HCT116 (cell line): ENCODE measurements at regions not wholly inside any gene's neighbourhood (a gene's known extent, or its start where the extent isn't known, plus 50 kb on each side); places are given as distances from the start of the nearest gene placed in this dataset.

Source experiments
- ATAC-seq: fragments of 200-7000 bp; cut with Tn5 transposase; 2 replicates; pipeline ENCODE4 v1.9.1; 2020; ENCODE audit warnings: mild to moderate bottlenecking, moderate library complexity
- BruUV-seq: library from RNA; stranded (reverse); fragments of 400-500 nt; replicated peaks from 2 replicates; lab custom pipeline; 2021; lab: Mats Ljungman, UMichigan
- CTCF ChIA-PET: fragments of 300-600 bp; sonication (Branson Sonifier 250); formaldehyde crosslinking; loops from one replicate; lab custom pipeline; 2021; ENCODE audit warnings: antibody characterized with exemption; lab: Charles Lee
- POLR2A ChIA-PET: fragments of 300-600, 350-600 bp; sonication (Branson Sonifier 250); formaldehyde crosslinking; loops from one replicate; lab custom pipeline; 2021; ENCODE audit warnings: antibody characterized with exemption; lab: Charles Lee
- RAD21 ChIA-PET, 2 experiments: fragments of 300-600 bp; sonication (Branson Sonifier 250); formaldehyde crosslinking; loops; one replicate each; lab custom pipeline; 2023; ENCODE audit warnings: low total read pairs in 2 of 2; ENCODE audit not compliant: uncharacterized antibody in 2 of 2, unreplicated experiment in 2 of 2, low non-redundant PET in 1 of 2; lab: Charles Lee
- DNase-seq: peaks from one replicate; pipeline ENCODE4 v3.0.0-alpha.2; 2010; ENCODE audit warnings: low read depth, low spot score
- H2AFZ ChIP-seq: fragments of 200-600 bp; shearing (Covaris generic), sonication (generic); 2 replicates; pipeline ENCODE4 v1.6.1; 2017; ENCODE audit warnings: low read depth, mixed run types, mixed read lengths, antibody characterized with exemption, low read length; ENCODE audit not compliant: poor library complexity, severe bottlenecking
- H3K27ac ChIP-seq: 2 replicates; pipeline ENCODE4 v1.5.1; 2012; ENCODE audit warnings: low read depth, low read length
- H3K27me3 ChIP-seq: fragments of 200-600 bp; sonication (generic); 2 replicates; pipeline ENCODE4 v1.6.1; 2016; ENCODE audit warnings: mixed run types, low read length, mixed read lengths; ENCODE audit not compliant: insufficient read depth
- H3K36me3 ChIP-seq, 2 experiments: fragments of 200-500 bp in 1 of 2; fragments of 200-600 bp in 1 of 2; sonication (Bioruptor generic) in 1 of 2; sonication (generic) in 1 of 2; 2 replicates each; pipeline versions ENCODE4 v1.5.1 to v1.6.1; 2014 to 2016; ENCODE audit warnings: low read length in 2 of 2, inconsistent platforms in 1 of 2, mixed read lengths in 1 of 2, mixed run types in 1 of 2; ENCODE audit not compliant: insufficient read depth in 2 of 2, control insufficient read depth in 1 of 2
- H3K4me1 ChIP-seq, 2 experiments: fragments of 200-600 bp in 1 of 2; sonication (generic) in 1 of 2; 2 replicates each; pipeline versions ENCODE4 v1.5.1 to v1.6.1; 2012 to 2017; ENCODE audit warnings: low read length in 2 of 2, inconsistent platforms in 1 of 2, mild to moderate bottlenecking in 1 of 2, mixed read lengths in 1 of 2, mixed run types in 1 of 2, moderate library complexity in 1 of 2; ENCODE audit not compliant: insufficient read depth in 2 of 2, control insufficient read depth in 1 of 2
- H3K4me2 ChIP-seq: fragments of 200-600 bp; sonication (generic); 2 replicates; pipeline ENCODE4 v1.6.1; 2017; ENCODE audit warnings: mixed run types, low read length, mixed read lengths
- H3K4me3 ChIP-seq, 2 experiments: fragments of 200-600 bp in 1 of 2; sonication (generic) in 1 of 2; replicated peaks in 1 of 2; 2 replicates each; pipeline ENCODE4 v1.5.1; 2011 to 2016; ENCODE audit warnings: low read length in 2 of 2, control low read depth in 1 of 2, low read depth in 1 of 2, mild to moderate bottlenecking in 1 of 2, mixed read lengths in 1 of 2, mixed run types in 1 of 2
- H3K79me2 ChIP-seq: fragments of 200-600 bp; sonication (generic); 2 replicates; pipeline ENCODE4 v1.6.1; 2017; ENCODE audit warnings: mild to moderate bottlenecking, mixed run types, low read length, moderate library complexity, mixed read lengths; ENCODE audit not compliant: insufficient read depth
- H3K9ac ChIP-seq: fragments of 200-600 bp; sonication (generic); 2 replicates; pipeline ENCODE4 v1.6.1; 2016; ENCODE audit warnings: low read length, mixed read lengths
- H3K9me2 ChIP-seq: fragments of 200-600 bp; sonication (generic), shearing (Covaris generic); 2 replicates; pipeline ENCODE4 v1.6.1; 2017; ENCODE audit warnings: mixed run types, mild to moderate bottlenecking, moderate library complexity; ENCODE audit not compliant: insufficient read depth
- H3K9me3 ChIP-seq, 2 experiments: fragments of 200-500 bp in 1 of 2; fragments of 200-600 bp in 1 of 2; sonication (Bioruptor generic) in 1 of 2; sonication (generic) in 1 of 2; 2 replicates each; pipeline ENCODE4 v1.6.1; 2014 to 2017; ENCODE audit warnings: low read length in 2 of 2, mixed read lengths in 2 of 2, inconsistent platforms in 1 of 2, low read depth in 1 of 2, mild to moderate bottlenecking in 1 of 2, mixed run types in 1 of 2, moderate library complexity in 1 of 2; ENCODE audit not compliant: control insufficient read depth in 1 of 2, insufficient read depth in 1 of 2
- H4K20me1 ChIP-seq: fragments of 200-600 bp; sonication (generic), shearing (Covaris generic); 2 replicates; pipeline ENCODE4 v1.6.1; 2017; ENCODE audit warnings: mixed run types, mild to moderate bottlenecking, moderate library complexity; ENCODE audit not compliant: insufficient read depth
- ATF3 ChIP-seq: IDR thresholded peaks from 2 replicates; pipeline ENCODE4 v1.6.1; 2012
- CBX3 ChIP-seq: IDR thresholded peaks from 2 replicates; pipeline ENCODE4 v1.6.1; 2012; ENCODE audit warnings: low read depth
- EGR1 ChIP-seq: IDR thresholded peaks from 2 replicates; pipeline ENCODE4 v1.6.1; 2012; ENCODE audit warnings: low read depth
- EZH2 ChIP-seq: fragments of 200-600 bp; sonication (generic); IDR thresholded peaks from 2 replicates; pipeline ENCODE4 v1.6.1; 2017; ENCODE audit warnings: antibody characterized with exemption, mixed run types
- MAX ChIP-seq: IDR thresholded peaks from 2 replicates; pipeline ENCODE4 v1.6.1; 2012
- TCF7L2 ChIP-seq: IDR thresholded peaks from 2 replicates; pipeline ENCODE4 v1.7.0; 2011; ENCODE audit warnings: borderline replicate concordance, inconsistent platforms; ENCODE audit not compliant: insufficient read depth, insufficient read length; ENCODE audit errors: extremely low read depth
- ZFX ChIP-seq: fragments of 450-650 bp; IDR thresholded peaks from 2 replicates; pipeline ENCODE4 v1.6.1; 2017
- ZNF274 ChIP-seq: fragments of 200-500 bp; sonication (Bioruptor generic); IDR thresholded peaks from 2 replicates; pipeline ENCODE4 v1.6.1; 2014; ENCODE audit warnings: mild to moderate bottlenecking, low read depth, low read length, inconsistent platforms
- intact Hi-C: fragments of 100-400 bp; cut with micrococcal nuclease; formaldehyde crosslinking; loops from 2 replicates; pipeline ENCODE4 v1.10.0; 2022

GRCh38 chr20:24151621-24152294 lies 163.2 kb upstream of the GGTLC1 start:
- POLR2A ChIA-PET: no interaction called here
- Histone ChIP-seq H3K9me3 (peaks cover 0 to 4% of the 10 kb centered on the region in 2 experiments; a peak in 1 of 4 replicates), H3K4me2 (no peak overlapping the region), H2AFZ (no peak overlapping the region), H3K79me2 (no peaks in the 10 kb centered on the region), H3K27ac (no peak overlapping the region), H3K36me3 (no peaks in the 10 kb centered on the region), H3K9ac (no peak overlapping the region), H3K9me2 (no peaks in the 10 kb centered on the region), H3K4me1 (no peaks in the 10 kb centered on the region), H4K20me1 (no peaks in the 10 kb centered on the region), H3K4me3 (no peak overlapping the region), H3K27me3 (no peaks in the 10 kb centered on the region)
- no peak for DNase-seq
- RAD21 ChIA-PET: no interaction called here
- intact Hi-C loops: no loop called here
- BruUV-seq: no TSS peak
- CTCF ChIA-PET: no interaction called here
- no peak for ATAC-seq
- TF ChIP-seq CBX3: no peak
- no peak for TF ChIP-seq EZH2

GRCh38 chr20:24150406-24150805 lies 161.8 kb upstream of the GGTLC1 start:
- H4K20me1 ChIP-seq: no peaks in the 10 kb centered on the region
- TF ChIP-seq ZNF274 (no peak), ATF3 (no peak), EGR1 (no peak), TCF7L2 (no peak), MAX (no peak), ZFX (no peak), CBX3 (no peak)
- TF ChIP-seq, all 23 proteins: peak for 0
- intact Hi-C loops: no loop called here
- no TSS peak for BruUV-seq
- Histone ChIP-seq H3K9ac (no peak overlapping the region), H3K4me1 (no peaks in the 10 kb centered on the region), H3K27ac (no peak overlapping the region), H3K79me2 (no peaks in the 10 kb centered on the region), H3K4me2 (no peak overlapping the region), H3K4me3 (no peak overlapping the region), H3K9me3 (peaks cover 0 to 4% of the 10 kb centered on the region in 2 experiments; a peak in 1 of 4 replicates), H2AFZ (no peak overlapping the region), H3K27me3 (no peaks in the 10 kb centered on the region), H3K36me3 (no peaks in the 10 kb centered on the region), H3K9me2 (no peaks in the 10 kb centered on the region)
- ATAC-seq (no peak), DNase-seq (no peak)
- ChIA-PET POLR2A (no interaction called here), RAD21 (no interaction called here), CTCF (interaction anchor here (1.5 kb wide), 1 partner anchor 12 kb away, joined by 3 read pairs; no protein-coding TSS in a partner anchor)
